Esophagus squamous epithelium (tissue), 5 donors: ENCODE measurements at regions not wholly inside any gene's neighbourhood (a gene's known extent, or its start where the extent isn't known, plus 50 kb on each side); places are given as distances from the start of the nearest gene placed in this dataset.
"Not testable (repeated sequence)": the region's sequence is repeated elsewhere in the genome, so short reads cannot be mapped to it uniquely, and the experiment has no call there.

Experiments used
- DNase-seq: peaks from one replicate; lab custom pipeline; 2025; lab: John Stamatoyannopoulos, UW
- H3K27ac ChIP-seq, 4 donors: fragments of 200-600 bp; sonication (generic); one replicate each; pipeline ENCODE4 v1.5.1; 2016 to 2019; ENCODE audit warnings: mild to moderate bottlenecking in 1 of 4
- H3K27me3 ChIP-seq, 4 donors: fragments of 200-600 bp; sonication (generic); 1 replicate in 3 of 4; 2 replicates in 1 of 4; pipeline versions ENCODE4 v1.5.1 to v1.6.0; 2017 to 2021; ENCODE audit warnings: antibody characterized with exemption in 1 of 4
- H3K36me3 ChIP-seq, 3 donors: fragments of 200-600 bp; sonication (generic); one replicate each; pipeline ENCODE4 v1.5.1; 2016 to 2019
- H3K4me1 ChIP-seq, 3 donors: fragments of 200-600 bp; sonication (generic); one replicate each; pipeline ENCODE4 v1.5.1; 2017 to 2019
- H3K4me3 ChIP-seq, 4 donors: fragments of 200-600 bp; sonication (generic); 1 replicate in 3 of 4; 2 replicates in 1 of 4; pipeline ENCODE4 v1.5.1; 2016 to 2019; ENCODE audit warnings: mild to moderate bottlenecking in 2 of 4, moderate library complexity in 1 of 4
- H3K9me3 ChIP-seq, 3 donors: fragments of 200-600 bp; sonication (generic); one replicate each; pipeline ENCODE4 v1.5.1; 2016 to 2019
- CTCF ChIP-seq, 6 experiments: fragments of 450-650 bp in 4 of 6; fragments of 200-600 bp in 2 of 6; sonication (generic) in 2 of 6; IDR thresholded peaks; one replicate each; pipeline ENCODE4 v1.5.1; 2016 to 2019; ENCODE audit warnings: antibody characterized with exemption in 6 of 6, mild to moderate bottlenecking in 4 of 6, moderate library complexity in 4 of 6
- POLR2A ChIP-seq, 4 donors: fragments of 450-650 bp; IDR thresholded peaks; one replicate each; pipeline ENCODE4 v1.6.1; 2017; ENCODE audit warnings: antibody characterized with exemption in 4 of 4, mild to moderate bottlenecking in 4 of 4, moderate library complexity in 3 of 4
- WGBS, 2 donors: methylation state at CpG; one replicate each; pipeline ENCODE4 v1.1.5; 2018; 5-methylcytosine and 5-hydroxymethylcytosine counted together
- intact Hi-C: fragments of 100-400 bp; cut with DNase I; formaldehyde crosslinking; loops from one replicate; pipeline ENCODE4 v1.15.0; 2022
- donor health status: DM: yes; HTN: yes; CAD: no.

GRCh38 chr5:82636591-82636990 is 358.4 kb upstream of the RPS23 start:
- 33 to 60% methylated on average over 1 of the region's 1 CpG for WGBS, 2 donors
- no peak overlapping the region for H3K27ac ChIP-seq
- H3K9me3 ChIP-seq = no peaks in the 10 kb centered on the region
- H3K4me3 ChIP-seq = no peak overlapping the region
- no peak for DNase-seq
- no peaks in the 10 kb centered on the region for H3K36me3 ChIP-seq
- TF ChIP-seq POLR2A (IDR thresholded peaks at IDR 0.05) = no peak
- TF ChIP-seq CTCF (IDR thresholded peaks at IDR 0.05) = no peak
- intact Hi-C loops = no loop called here
- no peaks in the 10 kb centered on the region for H3K27me3 ChIP-seq
- peaks cover 0 to 17% (median 4%) of the 10 kb centered on the region in 3 donors for H3K4me1 ChIP-seq

GRCh38 chr5:82635561-82636288 is 357.6 kb upstream of the RPS23 start:
- H3K9me3 ChIP-seq = no peaks in the 10 kb centered on the region
- peaks cover 0 to 9% (median 0%) of the 10 kb centered on the region in 3 donors for H3K4me1 ChIP-seq
- no peaks in the 10 kb centered on the region for H3K36me3 ChIP-seq
- 51 to 60% methylated on average over 4 of the region's 4 CpGs for WGBS, 2 donors
- intact Hi-C loops = no loop called here
- no peaks in the 10 kb centered on the region for H3K27me3 ChIP-seq
- no peak overlapping the region for H3K27ac ChIP-seq
- no peak for TF ChIP-seq CTCF (IDR thresholded peaks at IDR 0.05)
- TF ChIP-seq POLR2A (IDR thresholded peaks at IDR 0.05) = no peak
- no peak for DNase-seq
- H3K4me3 ChIP-seq = no peak overlapping the region

- DNase-seq = no peak
- Histone ChIP-seq H3K27ac (no peak overlapping the region), H3K4me3 (no peak overlapping the region), H3K36me3 (no peaks in the 10 kb centered on the region), H3K4me1 (no peaks in the 10 kb centered on the region), H3K27me3 (no peaks in the 10 kb centered on the region), H3K9me3 (no peaks in the 10 kb centered on the region)
- TF ChIP-seq POLR2A (IDR thresholded peaks at IDR 0.05) (no peak), CTCF (IDR thresholded peaks at IDR 0.05) (no peak)
- intact Hi-C loops = no loop called here
- WGBS, 2 donors = 39 to 57% methylated on average over 1 of the region's 1 CpG
These were observed 350.3 kb upstream of the RPS23 start for GRCh38 chr5:82628364-82628910.

- H3K4me1 ChIP-seq, intact Hi-C loops, H3K9me3 ChIP-seq, H3K27me3 ChIP-seq, H3K36me3 ChIP-seq, H3K27ac ChIP-seq, H3K4me3 ChIP-seq, DNase-seq: not testable (repeated sequence)
- 69 to 81% methylated on average over 4 of the region's 4 CpGs for WGBS, 2 donors
These were observed 348.9 kb upstream of the RPS23 start for GRCh38 chr5:82626905-82627591.

GRCh38 chr5:82626012-82626411 is 347.9 kb upstream of the RPS23 start:
- H3K27ac ChIP-seq, DNase-seq: not testable (repeated sequence)
- 65 to 94% methylated on average over 1 of the region's 1 CpG for WGBS, 2 donors

GRCh38 chr5:82624062-82624461 is 345.9 kb upstream of the RPS23 start:
- TF ChIP-seq POLR2A (IDR thresholded peaks at IDR 0.05) (no peak), CTCF (IDR thresholded peaks at IDR 0.05) (no peak)
- no peaks in the 10 kb centered on the region for H3K27me3 ChIP-seq
- H3K4me3 ChIP-seq = no peak overlapping the region
- no peak for DNase-seq
- H3K27ac ChIP-seq = no peak overlapping the region
- no peaks in the 10 kb centered on the region for H3K9me3 ChIP-seq
- no peaks in the 10 kb centered on the region for H3K36me3 ChIP-seq
- 80 to 82% methylated on average over 1 of the region's 1 CpG for WGBS, 2 donors
- intact Hi-C loops = no loop called here
- H3K4me1 ChIP-seq = no peaks in the 10 kb centered on the region

More at GRCh38 chr5:82626012-82626411, 347.9 kb upstream of the RPS23 start:
- H3K4me1 ChIP-seq, H3K9me3 ChIP-seq, intact Hi-C loops, H3K27me3 ChIP-seq, H3K36me3 ChIP-seq, H3K4me3 ChIP-seq: not testable (repeated sequence)
